ENCODE measurements at regions not wholly inside any gene's neighbourhood (a gene's known extent, or its start where the extent isn't known, plus 50 kb on each side); places are given as distances from the start of the nearest gene placed in this dataset. TPM values are rescaled to one million over a fixed set of nuclear protein-coding genes. Genes with fewer than 3 reads are reported as not detected.

- DNase-seq (ENCODE audit: low read depth), result no peak
These were observed 89.9 kb upstream of the MAOA start for GRCh38 chrX:43566170-43566569.

- DNase-seq (ENCODE audit: low read depth), result no peak
These were observed 82.6 kb upstream of the MAOA start for GRCh38 chrX:43573441-43574015.

GRCh38 chrX:43580621-43581020 lies 75.5 kb upstream of the MAOA start:
- no peak for DNase-seq (ENCODE audit: low read depth)

GRCh38 chrX:43581167-43581566 lies 74.9 kb upstream of the MAOA start:
- DNase-seq (ENCODE audit: low read depth), result no peak

- DNase-seq (ENCODE audit: low read depth), result no peak
These were observed 74.1 kb upstream of the MAOA start for GRCh38 chrX:43581888-43582539.

- no peak for DNase-seq (ENCODE audit: low read depth)
These were observed 73.6 kb upstream of the MAOA start for GRCh38 chrX:43582540-43582913.

- no peak for DNase-seq (ENCODE audit: low read depth)
These were observed 70.2 kb upstream of the MAOA start for GRCh38 chrX:43585922-43586321.

GRCh38 chrX:43586830-43587229 lies 69.3 kb upstream of the MAOA start:
- no peak for DNase-seq (ENCODE audit: low read depth)

GRCh38 chrX:43589735-43590134 lies 66.4 kb upstream of the MAOA start:
- no peak for DNase-seq (ENCODE audit: low read depth)

GRCh38 chrX:43590150-43590549 lies 65.9 kb upstream of the MAOA start:
- DNase-seq (ENCODE audit: low read depth), result no peak

- no peak for DNase-seq (ENCODE audit: low read depth)
These were observed 63.5 kb upstream of the MAOA start for GRCh38 chrX:43592597-43592996.

GRCh38 chrX:43595931-43596330 lies 60.2 kb upstream of the MAOA start:
- DNase-seq (ENCODE audit: low read depth), result no peak

- no peak for DNase-seq (ENCODE audit: low read depth)
These were observed 51.3 kb upstream of the MAOA start for GRCh38 chrX:43604753-43605152.

- peak; percentile 27 for DNase-seq (ENCODE audit: low read depth)
These were observed 50.7 kb upstream of the MAOA start for GRCh38 chrX:43605351-43605750.

Small RNA genes in the stretch of these regions (small RNA-seq; reads per million reads assigned to genes)
- gene AL451086.1, result not detected

All from HT1080 (cell line).